ENCODE measurements at regions not wholly inside any gene's neighbourhood (a gene's known extent, or its start where the extent isn't known, plus 50 kb on each side); places are given as distances from the start of the nearest gene placed in this dataset.

DNA sequence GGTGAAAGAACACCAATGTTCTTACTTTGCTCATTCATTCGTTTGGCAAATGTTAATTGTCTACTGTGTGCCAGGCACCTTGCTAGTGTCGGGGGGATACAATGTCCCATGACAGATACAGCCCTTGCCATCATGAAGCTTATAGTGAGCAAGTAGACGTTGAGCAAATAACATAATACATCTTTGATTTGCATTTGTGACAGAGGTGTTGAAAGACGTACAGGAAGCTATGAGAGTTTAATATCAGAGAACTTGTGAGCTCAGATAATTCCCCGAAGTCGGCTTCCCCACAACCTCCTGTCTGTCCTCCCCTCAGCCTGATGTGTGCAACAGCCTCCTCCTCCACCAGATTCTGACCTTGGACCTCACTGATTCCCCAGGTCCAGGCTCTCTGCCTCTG, 138.0 kb upstream of the SDK2 start:
- H3K27ac Mint-ChIP-seq, result no peak overlapping the region
- H3K36me3 Mint-ChIP-seq, result peaks cover 2% of the 10 kb centered on the region
- ChIA-PET CTCF (interaction anchor here (0.8 to 4.4 kb wide), 7 partner anchors 10 to 136 kb away, joined by 3 to 30 read pairs (median 5); no protein-coding TSS in a partner anchor), POLR2A (interaction anchor here (0.7 kb wide), 1 partner anchor 168 kb away, joined by 3 read pairs; no protein-coding TSS in a partner anchor)
- ATAC-seq (no peak), DNase-seq (ENCODE audit: low spot score) (no peak)
- H3K4me1 Mint-ChIP-seq, result peaks cover 43% of the 10 kb centered on the region
- peaks cover 2% of the 10 kb centered on the region; the same call in 1 of the 2 replicates for H3K27me3 Mint-ChIP-seq (ENCODE audit: low read depth)
- no peak overlapping the region for H3K4me3 Mint-ChIP-seq
- H3K9me3 Mint-ChIP-seq, result peaks cover 26% of the 10 kb centered on the region
- TF ChIP-seq, protein P1, sequence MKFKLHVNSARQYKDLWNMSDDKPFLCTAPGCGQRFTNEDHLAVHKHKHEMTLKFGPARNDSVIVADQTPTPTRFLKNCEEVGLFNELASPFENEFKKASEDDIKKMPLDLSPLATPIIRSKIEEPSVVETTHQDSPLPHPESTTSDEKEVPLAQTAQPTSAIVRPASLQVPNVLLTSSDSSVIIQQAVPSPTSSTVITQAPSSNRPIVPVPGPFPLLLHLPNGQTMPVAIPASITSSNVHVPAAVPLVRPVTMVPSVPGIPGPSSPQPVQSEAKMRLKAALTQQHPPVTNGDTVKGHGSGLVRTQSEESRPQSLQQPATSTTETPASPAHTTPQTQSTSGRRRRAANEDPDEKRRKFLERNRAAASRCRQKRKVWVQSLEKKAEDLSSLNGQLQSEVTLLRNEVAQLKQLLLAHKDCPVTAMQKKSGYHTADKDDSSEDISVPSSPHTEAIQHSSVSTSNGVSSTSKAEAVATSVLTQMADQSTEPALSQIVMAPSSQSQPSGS (CRISPR knock-in tag; IDR thresholded peaks at IDR 0.05; ENCODE audit: borderline replicate concordance, low read depth), result no peak
- TF ChIP-seq ZNF423 (CRISPR knock-in tag; IDR thresholded peaks at IDR 0.05) (no peak), ZNF671 (CRISPR knock-in tag; IDR thresholded peaks at IDR 0.05) (no peak), ZNF532 (CRISPR knock-in tag; IDR thresholded peaks at IDR 0.05; ENCODE audit: borderline replicate concordance) (no peak)
- TF ChIP-seq, protein P2, sequence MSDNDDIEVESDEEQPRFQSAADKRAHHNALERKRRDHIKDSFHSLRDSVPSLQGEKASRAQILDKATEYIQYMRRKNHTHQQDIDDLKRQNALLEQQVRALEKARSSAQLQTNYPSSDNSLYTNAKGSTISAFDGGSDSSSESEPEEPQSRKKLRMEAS (CRISPR knock-in tag; IDR thresholded peaks at IDR 0.05), result no peak

- peaks cover 49% of the 10 kb centered on the region for H3K4me1 Mint-ChIP-seq
- DNase-seq (ENCODE audit: low spot score), result peak; percentile 68
- peaks cover 21% of the 10 kb centered on the region for H3K9me3 Mint-ChIP-seq
- H3K27me3 Mint-ChIP-seq (ENCODE audit: low read depth), result peaks cover 3% of the 10 kb centered on the region; the same call in 1 of the 2 replicates
- H3K27ac Mint-ChIP-seq, result no peak overlapping the region
- POLR2A ChIA-PET, result no interaction called here
- ATAC-seq, result peak; percentile 60
- peaks cover 2% of the 10 kb centered on the region; the same call in 1 of the 2 replicates for H3K36me3 Mint-ChIP-seq
- CTCF ChIA-PET, result interaction anchor here (0.6 to 4.4 kb wide), 13 partner anchors 9 to 136 kb away, joined by 3 to 30 read pairs (median 4); no protein-coding TSS in a partner anchor
- no peak overlapping the region for H3K4me3 Mint-ChIP-seq
- TF ChIP-seq, protein P3, sequence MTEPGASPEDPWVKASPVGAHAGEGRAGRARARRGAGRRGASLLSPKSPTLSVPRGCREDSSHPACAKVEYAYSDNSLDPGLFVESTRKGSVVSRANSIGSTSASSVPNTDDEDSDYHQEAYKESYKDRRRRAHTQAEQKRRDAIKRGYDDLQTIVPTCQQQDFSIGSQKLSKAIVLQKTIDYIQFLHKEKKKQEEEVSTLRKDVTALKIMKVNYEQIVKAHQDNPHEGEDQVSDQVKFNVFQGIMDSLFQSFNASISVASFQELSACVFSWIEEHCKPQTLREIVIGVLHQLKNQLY (CRISPR knock-in tag; IDR thresholded peaks at IDR 0.05), result no peak
- TF ChIP-seq JUN (CRISPR knock-in tag; IDR thresholded peaks at IDR 0.05) (no peak), ELF4 (CRISPR knock-in tag; IDR thresholded peaks at IDR 0.05; ENCODE audit: low read depth) (no peak), NR1H2 (CRISPR knock-in tag; IDR thresholded peaks at IDR 0.05) (no peak), KAT7 (CRISPR knock-in tag; IDR thresholded peaks at IDR 0.05; ENCODE audit: borderline replicate concordance) (no peak), MYBL2 (CRISPR knock-in tag; IDR thresholded peaks at IDR 0.05) (no peak), ZNF121 (CRISPR knock-in tag; IDR thresholded peaks at IDR 0.05) (no peak), HMGA2 (CRISPR knock-in tag; IDR thresholded peaks at IDR 0.05) (no peak), ZNF423 (CRISPR knock-in tag; IDR thresholded peaks at IDR 0.05) (no peak), SMAD3 (CRISPR knock-in tag; IDR thresholded peaks at IDR 0.05; ENCODE audit: borderline replicate concordance) (no peak)
- TF ChIP-seq, protein P4, sequence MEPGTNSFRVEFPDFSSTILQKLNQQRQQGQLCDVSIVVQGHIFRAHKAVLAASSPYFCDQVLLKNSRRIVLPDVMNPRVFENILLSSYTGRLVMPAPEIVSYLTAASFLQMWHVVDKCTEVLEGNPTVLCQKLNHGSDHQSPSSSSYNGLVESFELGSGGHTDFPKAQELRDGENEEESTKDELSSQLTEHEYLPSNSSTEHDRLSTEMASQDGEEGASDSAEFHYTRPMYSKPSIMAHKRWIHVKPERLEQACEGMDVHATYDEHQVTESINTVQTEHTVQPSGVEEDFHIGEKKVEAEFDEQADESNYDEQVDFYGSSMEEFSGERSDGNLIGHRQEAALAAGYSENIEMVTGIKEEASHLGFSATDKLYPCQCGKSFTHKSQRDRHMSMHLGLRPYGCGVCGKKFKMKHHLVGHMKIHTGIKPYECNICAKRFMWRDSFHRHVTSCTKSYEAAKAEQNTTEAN (CRISPR knock-in tag; IDR thresholded peaks at IDR 0.05), result no peak
- TF ChIP-seq, protein P5, sequence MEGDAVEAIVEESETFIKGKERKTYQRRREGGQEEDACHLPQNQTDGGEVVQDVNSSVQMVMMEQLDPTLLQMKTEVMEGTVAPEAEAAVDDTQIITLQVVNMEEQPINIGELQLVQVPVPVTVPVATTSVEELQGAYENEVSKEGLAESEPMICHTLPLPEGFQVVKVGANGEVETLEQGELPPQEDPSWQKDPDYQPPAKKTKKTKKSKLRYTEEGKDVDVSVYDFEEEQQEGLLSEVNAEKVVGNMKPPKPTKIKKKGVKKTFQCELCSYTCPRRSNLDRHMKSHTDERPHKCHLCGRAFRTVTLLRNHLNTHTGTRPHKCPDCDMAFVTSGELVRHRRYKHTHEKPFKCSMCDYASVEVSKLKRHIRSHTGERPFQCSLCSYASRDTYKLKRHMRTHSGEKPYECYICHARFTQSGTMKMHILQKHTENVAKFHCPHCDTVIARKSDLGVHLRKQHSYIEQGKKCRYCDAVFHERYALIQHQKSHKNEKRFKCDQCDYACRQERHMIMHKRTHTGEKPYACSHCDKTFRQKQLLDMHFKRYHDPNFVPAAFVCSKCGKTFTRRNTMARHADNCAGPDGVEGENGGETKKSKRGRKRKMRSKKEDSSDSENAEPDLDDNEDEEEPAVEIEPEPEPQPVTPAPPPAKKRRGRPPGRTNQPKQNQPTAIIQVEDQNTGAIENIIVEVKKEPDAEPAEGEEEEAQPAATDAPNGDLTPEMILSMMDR (IDR thresholded peaks at IDR 0.05), result peak; percentile 42
- TF ChIP-seq, protein P2 (CRISPR knock-in tag; IDR thresholded peaks at IDR 0.05), result peak; percentile 67
- TF ChIP-seq, protein P6, sequence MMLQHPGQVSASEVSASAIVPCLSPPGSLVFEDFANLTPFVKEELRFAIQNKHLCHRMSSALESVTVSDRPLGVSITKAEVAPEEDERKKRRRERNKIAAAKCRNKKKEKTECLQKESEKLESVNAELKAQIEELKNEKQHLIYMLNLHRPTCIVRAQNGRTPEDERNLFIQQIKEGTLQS (CRISPR knock-in tag; conservative IDR thresholded peaks at IDR 0.05), result no peak
- TF ChIP-seq, protein P7, sequence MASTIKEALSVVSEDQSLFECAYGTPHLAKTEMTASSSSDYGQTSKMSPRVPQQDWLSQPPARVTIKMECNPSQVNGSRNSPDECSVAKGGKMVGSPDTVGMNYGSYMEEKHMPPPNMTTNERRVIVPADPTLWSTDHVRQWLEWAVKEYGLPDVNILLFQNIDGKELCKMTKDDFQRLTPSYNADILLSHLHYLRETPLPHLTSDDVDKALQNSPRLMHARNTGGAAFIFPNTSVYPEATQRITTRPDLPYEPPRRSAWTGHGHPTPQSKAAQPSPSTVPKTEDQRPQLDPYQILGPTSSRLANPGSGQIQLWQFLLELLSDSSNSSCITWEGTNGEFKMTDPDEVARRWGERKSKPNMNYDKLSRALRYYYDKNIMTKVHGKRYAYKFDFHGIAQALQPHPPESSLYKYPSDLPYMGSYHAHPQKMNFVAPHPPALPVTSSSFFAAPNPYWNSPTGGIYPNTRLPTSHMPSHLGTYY (CRISPR knock-in tag; IDR thresholded peaks at IDR 0.05), result no peak
These were observed 138.6 kb upstream of the SDK2 start for GRCh38 chr17:73782641-73783381.
